ENCODE measurements at regions not wholly inside any gene's neighbourhood (a gene's known extent, or its start where the extent isn't known, plus 50 kb on each side); places are given as distances from the start of the nearest gene placed in this dataset.

- TF ChIP-seq GATA2 (IDR thresholded peaks at IDR 0.05; ENCODE audit: low read depth, low read length) = no peak
- TF ChIP-seq GATA3 (IDR thresholded peaks at IDR 0.05; ENCODE audit: low read depth, low read length) = no peak
Measured at GRCh38 chr4:60129740-60130139, 1070.4 kb upstream of the ADGRL3 start.
